Lower leg skin (tissue), 3 donors: ENCODE measurements at regions not wholly inside any gene's neighbourhood (a gene's known extent, or its start where the extent isn't known, plus 50 kb on each side); places are given as distances from the start of the nearest gene placed in this dataset.

Source experiments
- POLR2A ChIP-seq, 2 donors: fragments of 450-650 bp; IDR thresholded peaks; one replicate each; pipeline ENCODE4 v1.6.1; 2016 to 2017; ENCODE audit warnings: antibody characterized with exemption in 2 of 2, mild to moderate bottlenecking in 1 of 2, moderate library complexity in 1 of 2
- TF ChIP-seq, protein P1 (sequence below), 3 donors: fragments of 450-650 bp; IDR thresholded peaks; one replicate each; pipeline ENCODE4 v1.5.1; 2016; ENCODE audit warnings: antibody characterized with exemption in 3 of 3, mild to moderate bottlenecking in 3 of 3, moderate library complexity in 2 of 3

DNA sequence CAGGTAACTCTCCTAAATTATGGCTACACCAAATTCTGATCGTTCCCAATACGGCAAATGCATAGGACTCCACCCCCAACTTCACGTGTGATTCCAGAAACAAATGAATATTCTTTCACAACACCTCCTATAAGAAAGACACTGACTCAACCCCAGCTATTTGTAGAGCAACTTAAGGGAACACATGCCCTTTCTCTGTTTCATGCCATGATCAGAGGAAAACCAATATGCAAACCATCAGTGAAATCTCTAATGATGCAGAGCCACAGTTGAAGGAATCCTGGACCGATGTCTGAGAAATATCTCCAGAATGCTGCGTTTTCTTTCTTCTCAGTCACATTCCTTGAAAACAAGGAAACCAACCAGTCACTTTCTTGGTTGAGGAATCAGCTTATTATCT, 164.2 kb upstream of the PTBP2 start:
- TF ChIP-seq POLR2A (IDR thresholded peaks at IDR 0.05), result no peak
- TF ChIP-seq, protein P1, sequence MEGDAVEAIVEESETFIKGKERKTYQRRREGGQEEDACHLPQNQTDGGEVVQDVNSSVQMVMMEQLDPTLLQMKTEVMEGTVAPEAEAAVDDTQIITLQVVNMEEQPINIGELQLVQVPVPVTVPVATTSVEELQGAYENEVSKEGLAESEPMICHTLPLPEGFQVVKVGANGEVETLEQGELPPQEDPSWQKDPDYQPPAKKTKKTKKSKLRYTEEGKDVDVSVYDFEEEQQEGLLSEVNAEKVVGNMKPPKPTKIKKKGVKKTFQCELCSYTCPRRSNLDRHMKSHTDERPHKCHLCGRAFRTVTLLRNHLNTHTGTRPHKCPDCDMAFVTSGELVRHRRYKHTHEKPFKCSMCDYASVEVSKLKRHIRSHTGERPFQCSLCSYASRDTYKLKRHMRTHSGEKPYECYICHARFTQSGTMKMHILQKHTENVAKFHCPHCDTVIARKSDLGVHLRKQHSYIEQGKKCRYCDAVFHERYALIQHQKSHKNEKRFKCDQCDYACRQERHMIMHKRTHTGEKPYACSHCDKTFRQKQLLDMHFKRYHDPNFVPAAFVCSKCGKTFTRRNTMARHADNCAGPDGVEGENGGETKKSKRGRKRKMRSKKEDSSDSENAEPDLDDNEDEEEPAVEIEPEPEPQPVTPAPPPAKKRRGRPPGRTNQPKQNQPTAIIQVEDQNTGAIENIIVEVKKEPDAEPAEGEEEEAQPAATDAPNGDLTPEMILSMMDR (IDR thresholded peaks at IDR 0.05), result no peak
